Large intestine (tissue), 3 donors: ENCODE measurements at regions not wholly inside any gene's neighbourhood (a gene's known extent, or its start where the extent isn't known, plus 50 kb on each side); places are given as distances from the start of the nearest gene placed in this dataset.

Experiments used
- DNase-seq, 2 donors: peaks; one replicate each; pipeline versions ENCODE4 v3.0.0 to v3.0.0-alpha.2; 2013
- H3K27ac ChIP-seq: one replicate; pipeline ENCODE4 v1.5.1; 2013; ENCODE audit warnings: low read length
- H3K27me3 ChIP-seq: 2 replicates; pipeline ENCODE4 v1.6.1; 2013; ENCODE audit warnings: low read length; ENCODE audit not compliant: control insufficient read depth, insufficient read depth
- H3K36me3 ChIP-seq: 2 replicates; pipeline ENCODE4 v1.6.1; 2013; ENCODE audit warnings: low read length; ENCODE audit not compliant: control insufficient read depth, insufficient read depth
- H3K4me1 ChIP-seq: one replicate; pipeline ENCODE4 v1.6.1; 2013; ENCODE audit warnings: low read length; ENCODE audit not compliant: control insufficient read depth, insufficient read depth
- H3K4me3 ChIP-seq: one replicate; pipeline ENCODE4 v1.5.1; 2013; ENCODE audit warnings: low read length
- H3K9me3 ChIP-seq: one replicate; pipeline ENCODE4 v1.6.1; 2013; ENCODE audit warnings: mild to moderate bottlenecking, low read depth, low read length, moderate library complexity; ENCODE audit not compliant: control insufficient read depth
- WGBS: methylation state at CpG from one replicate; pipeline ENCODE4 v1.1.5; 2013; ENCODE audit warnings: low lambda C conversion rate; ENCODE audit not compliant: insufficient coverage; 5-methylcytosine and 5-hydroxymethylcytosine counted together

DNA sequence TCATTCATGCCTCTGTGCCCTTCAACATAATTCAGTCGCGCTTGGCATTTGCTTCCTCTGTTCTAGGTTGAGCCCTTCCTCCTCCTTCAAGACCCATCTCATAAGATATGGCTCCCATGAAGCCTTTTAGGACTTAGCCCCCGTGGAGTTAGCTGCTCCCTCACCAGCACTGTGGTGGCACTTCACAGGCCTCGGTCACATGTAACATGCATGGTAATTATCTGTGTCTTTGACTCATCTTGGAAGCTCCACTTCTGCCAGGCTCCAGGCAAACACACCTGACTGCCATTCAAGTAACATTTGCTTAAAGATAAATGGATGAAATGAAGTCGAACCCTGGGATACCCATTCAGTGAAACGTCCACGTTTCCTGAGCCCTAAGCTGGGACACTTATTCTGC, 484.7 kb downstream of the EIPR1 start:
- WGBS = no CpG with 5 or more reads among the region's 7 CpGs
- Histone ChIP-seq H3K4me3 (no peak overlapping the region), H3K4me1 (no peaks in the 10 kb centered on the region), H3K27me3 (no peaks in the 10 kb centered on the region), H3K27ac (no peak overlapping the region), H3K36me3 (no peaks in the 10 kb centered on the region), H3K9me3 (no peaks in the 10 kb centered on the region)
- no peak for DNase-seq

DNA sequence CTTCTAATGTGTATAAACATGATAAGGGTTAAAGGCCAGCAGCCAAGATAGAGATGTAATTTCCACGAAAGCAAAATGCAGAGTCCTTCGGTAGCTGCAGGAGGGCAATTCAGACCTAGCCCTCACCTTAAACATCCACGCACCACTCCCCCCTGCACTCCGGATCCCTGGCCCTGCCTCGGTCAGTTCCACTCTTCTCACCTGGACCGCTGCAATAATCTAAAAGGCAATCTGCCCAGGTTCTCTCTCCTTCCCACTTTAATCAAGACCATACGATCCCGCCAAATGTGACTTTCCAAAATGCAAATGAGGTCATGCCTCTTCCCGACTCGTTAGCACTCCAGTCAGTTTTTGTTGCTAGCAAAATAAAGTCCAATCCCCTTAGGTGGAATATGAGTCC, 485.2 kb downstream of the EIPR1 start:
- H3K36me3 ChIP-seq = no peaks in the 10 kb centered on the region
- H3K4me1 ChIP-seq = no peaks in the 10 kb centered on the region
- no peak for DNase-seq
- WGBS = no CpG with 5 or more reads among the region's 10 CpGs
- no peaks in the 10 kb centered on the region for H3K27me3 ChIP-seq
- no peak overlapping the region for H3K27ac ChIP-seq
- no peak overlapping the region for H3K4me3 ChIP-seq
- H3K9me3 ChIP-seq = no peaks in the 10 kb centered on the region

DNA sequence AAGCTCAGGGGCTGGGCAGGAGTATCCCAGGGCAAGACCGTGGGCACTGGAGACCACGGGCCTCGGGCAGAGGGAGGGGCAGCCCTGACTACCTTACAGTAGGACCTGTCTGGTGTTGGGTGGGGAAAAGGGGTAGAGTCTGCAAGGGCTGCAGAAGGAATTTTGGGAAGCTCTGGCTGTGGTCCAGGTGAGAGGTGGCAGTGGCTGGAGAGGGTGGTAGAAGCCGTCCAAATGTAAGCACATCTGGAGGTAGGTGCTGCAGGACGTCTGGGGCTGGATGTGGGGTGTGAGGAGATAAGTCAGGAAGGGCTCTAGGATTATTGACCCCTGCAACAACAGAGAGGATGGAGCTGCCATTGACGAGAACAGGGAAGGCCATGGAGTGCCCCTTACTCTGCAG, 486.7 kb downstream of the EIPR1 start:
- H3K4me1 ChIP-seq = no peaks in the 10 kb centered on the region
- DNase-seq = no peak
- WGBS = no CpG with 5 or more reads among the region's 6 CpGs
- H3K9me3 ChIP-seq = no peaks in the 10 kb centered on the region
- no peaks in the 10 kb centered on the region for H3K27me3 ChIP-seq
- H3K27ac ChIP-seq = no peak overlapping the region
- H3K36me3 ChIP-seq = no peaks in the 10 kb centered on the region
- H3K4me3 ChIP-seq = no peak overlapping the region

DNA sequence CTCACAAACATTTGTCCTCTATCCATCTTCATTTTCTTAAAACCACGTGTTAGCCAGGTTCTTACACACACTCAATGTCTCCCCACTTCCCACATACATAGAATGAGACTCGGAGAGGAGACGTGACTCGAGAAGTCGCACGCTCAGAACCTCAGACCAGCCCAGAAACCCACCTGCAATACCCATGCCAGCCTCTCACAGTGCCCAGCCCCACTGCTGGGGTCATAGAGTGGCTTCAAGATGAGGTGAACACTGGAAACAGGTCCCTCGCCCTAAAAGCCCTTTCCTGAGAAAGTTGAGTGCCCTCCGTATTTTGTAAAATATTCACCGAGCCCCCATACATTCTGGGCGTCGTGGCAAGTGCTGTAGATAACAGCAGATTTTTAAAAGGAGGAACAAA, 487.4 kb downstream of the EIPR1 start:
- Histone ChIP-seq H3K27me3 (no peaks in the 10 kb centered on the region), H3K4me1 (no peaks in the 10 kb centered on the region), H3K4me3 (no peak overlapping the region), H3K27ac (no peak overlapping the region), H3K36me3 (no peaks in the 10 kb centered on the region), H3K9me3 (no peaks in the 10 kb centered on the region)
- DNase-seq = no peak
- WGBS = 88% methylated on average over 4 of the region's 11 CpGs

DNA sequence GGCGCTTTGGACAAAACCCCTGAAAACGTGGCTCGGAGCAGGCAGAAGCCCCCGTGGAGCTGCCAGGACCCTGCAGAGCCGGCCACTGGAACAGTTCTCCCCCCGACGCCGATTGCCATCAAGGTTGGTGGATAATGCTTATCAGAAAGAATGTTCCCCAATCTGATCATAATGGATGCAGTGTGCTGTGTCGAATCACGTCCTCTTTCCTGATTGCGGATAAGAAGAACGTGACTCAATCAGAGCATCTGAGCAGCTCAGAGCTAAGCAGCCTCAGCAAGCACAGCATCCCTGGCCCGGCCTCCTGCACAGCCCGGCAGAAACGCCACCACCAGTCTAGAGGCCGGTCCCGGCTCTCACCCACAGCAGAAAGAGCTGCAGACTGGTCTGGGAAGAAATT, 488.0 kb downstream of the EIPR1 start:
- no peaks in the 10 kb centered on the region for H3K9me3 ChIP-seq
- H3K27me3 ChIP-seq = no peaks in the 10 kb centered on the region

DNA sequence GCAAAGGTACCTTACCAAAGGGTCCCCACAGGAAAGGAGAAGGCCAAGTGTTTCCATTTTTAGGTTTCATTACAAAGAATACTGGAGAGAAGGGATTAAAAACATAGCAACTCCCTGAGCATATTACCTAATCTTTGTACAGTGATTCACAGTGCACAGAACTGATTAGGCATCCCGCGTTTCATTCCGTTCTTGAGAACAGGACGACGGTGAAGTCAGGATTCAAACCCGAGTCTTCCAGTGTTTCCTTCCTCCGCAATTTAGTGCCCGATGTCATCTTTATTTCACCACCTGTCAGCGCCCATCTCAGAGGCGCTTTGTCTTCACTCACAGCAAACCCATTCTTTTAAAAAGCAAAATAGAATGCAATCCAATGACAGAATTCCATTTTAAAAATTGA, 488.5 kb downstream of the EIPR1 start:
- no peaks in the 10 kb centered on the region for H3K4me1 ChIP-seq
- no peaks in the 10 kb centered on the region for H3K9me3 ChIP-seq
- H3K4me3 ChIP-seq = no peak overlapping the region
- DNase-seq = no peak
- H3K36me3 ChIP-seq = no peaks in the 10 kb centered on the region
- H3K27me3 ChIP-seq = no peaks in the 10 kb centered on the region
- H3K27ac ChIP-seq = no peak overlapping the region
- WGBS = no CpG with 5 or more reads among the region's 10 CpGs

More for the DNA sequence above, 488.0 kb downstream of the EIPR1 start:
- no peaks in the 10 kb centered on the region for H3K36me3 ChIP-seq
- DNase-seq = no peak
- no peaks in the 10 kb centered on the region for H3K4me1 ChIP-seq
- H3K4me3 ChIP-seq = no peak overlapping the region
- H3K27ac ChIP-seq = no peak overlapping the region
- WGBS = no CpG with 5 or more reads among the region's 17 CpGs

DNA sequence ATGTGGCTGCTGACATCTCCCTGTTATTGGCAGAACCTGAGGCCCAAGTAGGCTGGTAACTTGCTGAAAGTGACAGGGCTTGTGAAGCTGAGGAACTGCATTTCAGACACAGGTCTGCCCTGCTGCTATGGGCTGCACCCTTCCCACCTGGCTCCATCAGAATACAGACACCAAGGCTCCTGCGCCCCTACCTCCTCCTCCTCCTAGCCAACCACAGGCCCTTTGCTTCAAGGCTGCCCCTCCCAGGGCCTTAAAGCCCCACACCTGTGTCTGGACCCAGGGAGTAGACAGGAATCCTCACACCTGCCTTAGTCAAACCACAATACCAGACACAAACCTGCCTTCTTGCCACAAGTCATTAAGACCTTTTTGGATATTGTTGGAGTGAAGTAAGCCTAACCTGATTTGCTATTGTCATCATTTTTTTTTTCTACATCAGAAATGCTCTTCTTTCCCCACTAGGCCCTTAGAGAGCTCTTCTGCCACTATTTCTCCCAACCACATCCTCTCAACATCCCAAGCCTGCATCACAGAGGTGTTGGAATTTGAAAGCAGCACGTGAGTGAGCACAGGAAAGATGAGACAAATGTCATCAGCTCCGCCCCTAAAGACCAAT, 489.7 kb downstream of the EIPR1 start:
- Histone ChIP-seq H3K9me3 (no peaks in the 10 kb centered on the region), H3K36me3 (no peaks in the 10 kb centered on the region), H3K27ac (no peak overlapping the region), H3K4me3 (no peak overlapping the region), H3K4me1 (no peaks in the 10 kb centered on the region), H3K27me3 (no peaks in the 10 kb centered on the region)
- no peak for DNase-seq
- no CpG with 5 or more reads among the region's 3 CpGs for WGBS

DNA sequence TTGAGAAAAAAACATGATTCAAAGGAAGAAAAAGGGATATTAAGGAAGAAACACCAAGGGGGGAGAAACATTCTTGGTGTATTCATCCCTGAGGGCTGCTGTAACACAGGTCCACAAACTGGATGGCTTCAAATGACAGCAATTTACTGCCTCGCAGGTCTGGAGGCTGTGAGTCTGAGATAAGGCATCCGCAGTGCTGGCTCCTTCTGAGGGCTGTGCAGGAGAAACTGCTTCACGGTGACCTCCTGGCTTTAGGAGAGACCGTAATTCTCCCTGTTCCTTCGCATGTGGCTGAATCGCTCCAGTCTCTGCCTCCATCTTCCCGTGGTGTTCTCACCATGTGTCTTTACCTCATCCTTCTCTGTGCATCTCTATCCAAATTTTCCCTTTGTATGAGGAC, 490.7 kb downstream of the EIPR1 start:
- Histone ChIP-seq H3K4me1 (no peaks in the 10 kb centered on the region), H3K27me3 (no peaks in the 10 kb centered on the region), H3K36me3 (no peaks in the 10 kb centered on the region), H3K27ac (no peak overlapping the region), H3K9me3 (no peaks in the 10 kb centered on the region), H3K4me3 (no peak overlapping the region)
- no CpG with 5 or more reads among the region's 7 CpGs for WGBS
- no peak for DNase-seq

DNA sequence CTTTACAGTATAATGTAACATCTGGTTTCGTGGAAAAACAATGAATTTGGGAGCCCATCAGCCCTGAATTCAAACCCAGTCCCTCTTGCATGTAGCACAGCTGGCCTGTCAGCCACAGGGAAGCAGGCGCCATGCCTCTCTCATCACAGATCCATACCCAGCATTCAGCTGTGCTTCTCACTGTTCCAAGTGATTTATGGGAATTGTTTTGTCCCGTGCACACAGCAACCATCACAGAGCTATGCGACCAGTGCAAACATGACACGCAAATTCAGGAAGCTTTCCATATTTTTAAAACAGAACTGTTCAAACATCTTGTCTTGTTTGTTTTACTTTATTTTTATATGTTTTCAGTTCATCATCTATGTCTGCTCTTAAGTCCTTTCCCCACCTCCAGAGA, 496.1 kb downstream of the EIPR1 start:
- no CpG with 5 or more reads among the region's 5 CpGs for WGBS
- no peaks in the 10 kb centered on the region for H3K4me1 ChIP-seq

DNA sequence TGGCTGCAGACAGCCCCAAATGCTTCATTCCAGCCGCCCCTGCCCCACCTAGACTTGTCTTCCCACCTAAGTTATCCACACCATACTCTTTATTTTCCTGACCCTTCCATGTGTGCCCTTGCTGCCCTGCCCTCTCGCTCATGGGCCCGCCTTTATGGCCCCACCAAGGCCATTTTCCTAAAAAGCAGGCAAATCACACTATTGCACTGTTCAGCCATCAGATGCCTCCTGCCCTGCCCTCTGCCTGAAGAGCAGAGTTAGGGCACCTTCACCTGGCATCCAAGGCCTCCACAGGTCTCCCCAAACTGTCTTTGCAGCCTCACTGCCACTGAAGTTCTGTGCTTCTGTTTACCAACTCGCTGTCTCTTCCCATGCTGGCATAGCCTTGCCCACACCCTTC, 496.7 kb downstream of the EIPR1 start:
- Histone ChIP-seq H3K27ac (no peak overlapping the region), H3K4me1 (no peaks in the 10 kb centered on the region), H3K4me3 (no peak overlapping the region), H3K36me3 (no peaks in the 10 kb centered on the region), H3K27me3 (no peaks in the 10 kb centered on the region), H3K9me3 (peaks cover 6% of the 10 kb centered on the region)
- no CpG with 5 or more reads among the region's 4 CpGs for WGBS
- DNase-seq = no peak

More for the DNA sequence above, 496.1 kb downstream of the EIPR1 start:
- H3K4me3 ChIP-seq = no peak overlapping the region
- no peak for DNase-seq
- H3K9me3 ChIP-seq = peaks cover 6% of the 10 kb centered on the region
- no peaks in the 10 kb centered on the region for H3K36me3 ChIP-seq
- H3K27me3 ChIP-seq = no peaks in the 10 kb centered on the region
- no peak overlapping the region for H3K27ac ChIP-seq

DNA sequence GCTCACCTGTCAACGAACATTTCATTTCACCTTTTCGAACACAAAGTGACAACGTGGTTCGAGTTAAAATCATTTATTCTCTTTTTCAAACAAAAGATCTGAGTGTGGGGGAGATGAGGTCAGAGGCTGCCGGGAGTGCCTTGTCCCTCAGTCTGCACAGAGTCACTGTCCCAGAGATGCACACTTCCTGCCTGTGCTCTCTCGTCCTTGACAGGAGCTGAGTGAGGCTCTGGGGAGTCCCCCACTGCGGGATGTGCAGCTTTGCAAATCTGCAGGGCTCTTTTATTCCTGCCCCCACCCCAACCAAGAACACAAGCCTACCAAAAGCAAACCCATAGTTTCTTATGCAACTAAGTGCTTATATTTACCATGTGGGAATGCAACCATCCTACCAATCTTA, 497.8 kb downstream of the EIPR1 start:
- no peaks in the 10 kb centered on the region for H3K27me3 ChIP-seq
- H3K27ac ChIP-seq = no peak overlapping the region
- peaks cover 8% of the 10 kb centered on the region for H3K9me3 ChIP-seq
- WGBS = no CpG with 5 or more reads among the region's 7 CpGs
- H3K36me3 ChIP-seq = no peaks in the 10 kb centered on the region
- H3K4me1 ChIP-seq = no peaks in the 10 kb centered on the region
- H3K4me3 ChIP-seq = no peak overlapping the region
- no peak for DNase-seq
